Retinal pigment epithelial cell (primary cell): ENCODE measurements at regions not wholly inside any gene's neighbourhood (a gene's known extent, or its start where the extent isn't known, plus 50 kb on each side); places are given as distances from the start of the nearest gene placed in this dataset.
A peak's percentile ranks its signal among the peaks of the same experiment; 100 is the strongest.

ENCODE experiments used
- DNase-seq: peaks from one replicate; pipeline ENCODE4 v3.0.0-alpha.2; 2010; ENCODE audit warnings: low read depth
- H3K4me3 ChIP-seq: 2 replicates; pipeline ENCODE4 v1.5.1; 2011; ENCODE audit warnings: mild to moderate bottlenecking, low read length, control low read depth, moderate library complexity
- TF ChIP-seq, protein P1 (sequence below): conservative IDR thresholded peaks from 2 replicates; pipeline ENCODE4 v1.5.1; 2011; ENCODE audit warnings: low read depth, low read length, control low read depth, inconsistent platforms

DNA sequence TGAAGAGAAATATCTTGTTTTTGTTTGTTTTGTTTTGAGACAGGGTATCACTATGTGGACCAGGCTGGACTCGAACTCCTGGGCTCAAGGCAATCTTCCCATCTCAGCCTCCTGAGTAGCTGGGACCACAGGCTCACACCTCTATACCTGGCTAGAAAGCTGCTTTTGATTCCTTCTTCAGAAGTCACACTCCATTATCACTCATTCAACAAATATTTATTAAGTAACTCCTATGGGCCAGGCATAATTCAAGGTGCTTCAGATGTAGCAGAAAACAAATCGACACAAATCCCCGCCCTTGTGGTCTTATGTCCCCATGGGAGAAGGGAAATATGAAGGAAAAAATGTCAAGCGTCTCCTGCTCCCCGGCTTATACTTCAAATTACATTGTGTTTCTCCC, 72.6 kb upstream of the DHX15 start:
- no peak overlapping the region for H3K4me3 ChIP-seq
- DNase-seq: no peak
- TF ChIP-seq, protein P1, sequence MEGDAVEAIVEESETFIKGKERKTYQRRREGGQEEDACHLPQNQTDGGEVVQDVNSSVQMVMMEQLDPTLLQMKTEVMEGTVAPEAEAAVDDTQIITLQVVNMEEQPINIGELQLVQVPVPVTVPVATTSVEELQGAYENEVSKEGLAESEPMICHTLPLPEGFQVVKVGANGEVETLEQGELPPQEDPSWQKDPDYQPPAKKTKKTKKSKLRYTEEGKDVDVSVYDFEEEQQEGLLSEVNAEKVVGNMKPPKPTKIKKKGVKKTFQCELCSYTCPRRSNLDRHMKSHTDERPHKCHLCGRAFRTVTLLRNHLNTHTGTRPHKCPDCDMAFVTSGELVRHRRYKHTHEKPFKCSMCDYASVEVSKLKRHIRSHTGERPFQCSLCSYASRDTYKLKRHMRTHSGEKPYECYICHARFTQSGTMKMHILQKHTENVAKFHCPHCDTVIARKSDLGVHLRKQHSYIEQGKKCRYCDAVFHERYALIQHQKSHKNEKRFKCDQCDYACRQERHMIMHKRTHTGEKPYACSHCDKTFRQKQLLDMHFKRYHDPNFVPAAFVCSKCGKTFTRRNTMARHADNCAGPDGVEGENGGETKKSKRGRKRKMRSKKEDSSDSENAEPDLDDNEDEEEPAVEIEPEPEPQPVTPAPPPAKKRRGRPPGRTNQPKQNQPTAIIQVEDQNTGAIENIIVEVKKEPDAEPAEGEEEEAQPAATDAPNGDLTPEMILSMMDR: no peak

GRCh38 chr4:24657768-24658617, 73.6 kb upstream of the DHX15 start:
- DNase-seq: peak; percentile 57
- no peak overlapping the region for H3K4me3 ChIP-seq
- TF ChIP-seq, protein P1: no peak

- no peak for DNase-seq
- TF ChIP-seq, protein P1: no peak
- no peak overlapping the region for H3K4me3 ChIP-seq
Observed at GRCh38 chr4:24659241-24659961, 75.0 kb upstream of the DHX15 start.

GRCh38 chr4:24662056-24662455, 77.7 kb upstream of the DHX15 start:
- TF ChIP-seq, protein P1: no peak
- DNase-seq: no peak
- H3K4me3 ChIP-seq: no peak overlapping the region

GRCh38 chr4:24662542-24662941, 78.2 kb upstream of the DHX15 start:
- H3K4me3 ChIP-seq: no peak overlapping the region
- TF ChIP-seq, protein P1: no peak
- DNase-seq: no peak

DNA sequence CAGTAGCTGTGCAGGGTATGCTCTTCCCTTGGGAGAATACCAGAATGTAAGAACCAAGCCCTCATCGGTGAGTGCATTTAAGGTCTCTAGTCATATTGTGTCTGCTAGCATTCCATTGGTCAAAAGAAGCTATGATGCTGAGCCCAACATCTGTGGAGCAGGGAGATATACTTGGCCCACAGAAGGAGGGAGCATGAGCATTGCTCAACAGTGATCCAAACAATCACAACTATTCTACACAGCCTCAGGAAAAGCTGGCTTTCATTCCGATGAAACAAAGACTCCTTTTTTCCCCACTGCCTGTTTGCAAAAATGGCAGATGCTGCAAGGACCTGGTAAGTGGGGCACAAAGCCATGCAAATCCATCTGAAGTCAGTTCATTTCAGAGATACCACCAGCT, 80.6 kb upstream of the DHX15 start:
- TF ChIP-seq, protein P1: no peak
- H3K4me3 ChIP-seq: no peak overlapping the region
- no peak for DNase-seq
